Calu3 (cell line): ENCODE measurements at regions not wholly inside any gene's neighbourhood (a gene's known extent, or its start where the extent isn't known, plus 50 kb on each side); places are given as distances from the start of the nearest gene placed in this dataset.

ENCODE experiments used
- BruUV-seq: library from RNA; stranded (reverse); fragments of 400-500 nt; replicated peaks from 2 replicates; lab custom pipeline; 2021; lab: Mats Ljungman, UMichigan
- CTCF ChIA-PET: fragments of 300-600 bp; sonication (Branson Sonifier 250); formaldehyde crosslinking; loops from one replicate; lab custom pipeline; 2022; ENCODE audit warnings: antibody characterized with exemption; lab: Charles Lee
- DNase-seq: peaks from one replicate; pipeline ENCODE4 v3.0.0; 2022
- H3K27ac Mint-ChIP-seq: one replicate; pipeline ENCODE4 v1.8.0; 2022; ENCODE audit warnings: mixed read lengths; ENCODE audit not compliant: unreplicated experiment
- H3K27me3 Mint-ChIP-seq: one replicate; pipeline ENCODE4 v1.8.0; 2022; ENCODE audit warnings: mixed read lengths; ENCODE audit not compliant: unreplicated experiment
- H3K36me3 Mint-ChIP-seq: one replicate; pipeline ENCODE4 v1.8.0; 2022; ENCODE audit warnings: mild to moderate bottlenecking, moderate library complexity, mixed read lengths; ENCODE audit not compliant: insufficient read depth, unreplicated experiment
- H3K4me1 Mint-ChIP-seq: one replicate; pipeline ENCODE4 v1.8.0; 2022; ENCODE audit warnings: mild to moderate bottlenecking, low read depth, mixed read lengths; ENCODE audit not compliant: unreplicated experiment
- H3K4me3 Mint-ChIP-seq: one replicate; pipeline ENCODE4 v1.8.0; 2022; ENCODE audit warnings: mild to moderate bottlenecking, low read depth, moderate library complexity, mixed read lengths; ENCODE audit not compliant: unreplicated experiment
- H3K9me3 Mint-ChIP-seq: one replicate; pipeline ENCODE4 v1.8.0; 2022; ENCODE audit warnings: low read depth, mixed read lengths; ENCODE audit not compliant: unreplicated experiment
- intact Hi-C: fragments of 100-400 bp; cut with micrococcal nuclease; formaldehyde crosslinking; loops from one replicate; pipeline ENCODE4 v1.10.0; 2022; ENCODE audit not compliant: unreplicated experiment
- TF ChIP-seq, protein P1 (sequence below): fragments of 200-600 bp; IDR thresholded peaks from one replicate; pipeline ENCODE4 v1.8.0; 2022; ENCODE audit warnings: antibody characterized with exemption; ENCODE audit not compliant: unreplicated experiment

GRCh38 chr12:93170928-93171327 lies 206.8 kb upstream of the NUDT4 start:
- H3K27ac Mint-ChIP-seq = no peak overlapping the region
- no peaks in the 10 kb centered on the region for H3K9me3 Mint-ChIP-seq
- no peaks in the 10 kb centered on the region for H3K27me3 Mint-ChIP-seq
- CTCF ChIA-PET = no interaction called here
- TF ChIP-seq, protein P1, sequence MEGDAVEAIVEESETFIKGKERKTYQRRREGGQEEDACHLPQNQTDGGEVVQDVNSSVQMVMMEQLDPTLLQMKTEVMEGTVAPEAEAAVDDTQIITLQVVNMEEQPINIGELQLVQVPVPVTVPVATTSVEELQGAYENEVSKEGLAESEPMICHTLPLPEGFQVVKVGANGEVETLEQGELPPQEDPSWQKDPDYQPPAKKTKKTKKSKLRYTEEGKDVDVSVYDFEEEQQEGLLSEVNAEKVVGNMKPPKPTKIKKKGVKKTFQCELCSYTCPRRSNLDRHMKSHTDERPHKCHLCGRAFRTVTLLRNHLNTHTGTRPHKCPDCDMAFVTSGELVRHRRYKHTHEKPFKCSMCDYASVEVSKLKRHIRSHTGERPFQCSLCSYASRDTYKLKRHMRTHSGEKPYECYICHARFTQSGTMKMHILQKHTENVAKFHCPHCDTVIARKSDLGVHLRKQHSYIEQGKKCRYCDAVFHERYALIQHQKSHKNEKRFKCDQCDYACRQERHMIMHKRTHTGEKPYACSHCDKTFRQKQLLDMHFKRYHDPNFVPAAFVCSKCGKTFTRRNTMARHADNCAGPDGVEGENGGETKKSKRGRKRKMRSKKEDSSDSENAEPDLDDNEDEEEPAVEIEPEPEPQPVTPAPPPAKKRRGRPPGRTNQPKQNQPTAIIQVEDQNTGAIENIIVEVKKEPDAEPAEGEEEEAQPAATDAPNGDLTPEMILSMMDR = no peak
- no peak overlapping the region for H3K4me3 Mint-ChIP-seq
- H3K36me3 Mint-ChIP-seq = peaks cover 7% of the 10 kb centered on the region
- no peak for DNase-seq
- H3K4me1 Mint-ChIP-seq = peaks cover 7% of the 10 kb centered on the region
- intact Hi-C loops = no loop called here
- BruUV-seq = no TSS peak

DNA sequence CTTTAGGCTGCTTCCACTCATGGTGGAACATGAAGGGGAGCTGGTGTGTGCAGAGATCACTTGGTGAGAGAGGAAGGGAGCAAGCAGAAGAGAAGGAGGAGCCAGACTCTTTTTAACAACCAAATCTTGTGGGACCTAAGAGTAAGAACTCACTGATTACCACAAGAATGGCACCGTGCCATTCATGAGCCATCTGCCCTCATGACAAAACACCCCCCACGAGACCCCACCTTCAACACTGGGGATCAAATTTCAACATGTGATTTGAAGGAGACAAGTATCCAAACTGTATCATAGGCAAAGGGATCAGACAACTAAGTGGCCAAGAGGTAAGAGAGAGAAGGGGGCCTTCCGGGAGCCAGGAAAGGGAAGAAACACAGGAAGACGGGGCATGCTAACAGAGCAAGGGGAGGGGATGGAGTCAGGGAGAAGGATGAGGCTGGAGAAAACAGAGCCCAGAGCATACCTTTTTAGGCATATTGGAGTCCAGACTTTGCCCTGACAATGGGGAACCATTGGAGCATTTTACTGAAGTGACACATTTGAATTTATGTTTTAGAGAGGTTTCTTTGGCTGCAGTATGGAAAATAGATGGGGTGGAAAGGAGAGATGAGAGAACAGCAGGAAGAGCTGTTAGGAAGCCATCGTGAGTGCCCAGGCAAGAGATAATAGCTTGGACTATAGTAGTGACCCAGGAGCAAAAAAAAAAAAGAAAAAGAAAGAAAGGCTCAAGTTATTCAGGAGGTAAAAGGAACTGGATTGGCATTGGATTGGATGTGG lies 204.4 kb upstream of the NUDT4 start:
- BruUV-seq = no TSS peak
- peaks cover 6% of the 10 kb centered on the region for H3K4me1 Mint-ChIP-seq
- intact Hi-C loops = no loop called here
- H3K4me3 Mint-ChIP-seq = no peak overlapping the region
- H3K36me3 Mint-ChIP-seq = no peaks in the 10 kb centered on the region
- no peak for DNase-seq
- H3K27ac Mint-ChIP-seq = no peak overlapping the region
- TF ChIP-seq, protein P1 = no peak
- H3K9me3 Mint-ChIP-seq = no peaks in the 10 kb centered on the region
- CTCF ChIA-PET = no interaction called here
- no peaks in the 10 kb centered on the region for H3K27me3 Mint-ChIP-seq

- no peaks in the 10 kb centered on the region for H3K36me3 Mint-ChIP-seq
- CTCF ChIA-PET = no interaction called here
- TF ChIP-seq, protein P1 = no peak
Observed at GRCh38 chr12:93174048-93174447, 203.7 kb upstream of the NUDT4 start.

GRCh38 chr12:93174473-93174872 lies 203.3 kb upstream of the NUDT4 start:
- TF ChIP-seq, protein P1 = no peak
- CTCF ChIA-PET = no interaction called here
- intact Hi-C loops = no loop called here
- no peak for DNase-seq
- Mint-ChIP-seq H3K27me3 (no peaks in the 10 kb centered on the region), H3K4me1 (peaks cover 6% of the 10 kb centered on the region), H3K27ac (no peak overlapping the region), H3K4me3 (no peak overlapping the region), H3K36me3 (no peaks in the 10 kb centered on the region), H3K9me3 (no peaks in the 10 kb centered on the region)
- BruUV-seq = no TSS peak

More at GRCh38 chr12:93174048-93174447, 203.7 kb upstream of the NUDT4 start:
- Mint-ChIP-seq H3K27me3 (no peaks in the 10 kb centered on the region), H3K4me1 (peaks cover 6% of the 10 kb centered on the region), H3K4me3 (no peak overlapping the region), H3K9me3 (no peaks in the 10 kb centered on the region), H3K27ac (no peak overlapping the region)
- no peak for DNase-seq
- intact Hi-C loops = no loop called here
- BruUV-seq = no TSS peak
